CD4-positive, alpha-beta T cell (primary cell): ENCODE measurements at regions not wholly inside any gene's neighbourhood (a gene's known extent, or its start where the extent isn't known, plus 50 kb on each side); places are given as distances from the start of the nearest gene placed in this dataset.

ENCODE experiments used
- ATAC-seq: fragments of 200-7000 bp; cut with Tn5 transposase; one replicate; pipeline ENCODE4 v1.10.0; 2022; ENCODE audit warnings: mild to moderate bottlenecking; ENCODE audit not compliant: poor library complexity
- CTCF ChIA-PET: fragments of 350-600 bp; sonication (Branson Sonifier 250); formaldehyde crosslinking; loops from one replicate; lab custom pipeline; 2021; ENCODE audit warnings: antibody characterized with exemption, inconsistent platforms; lab: Charles Lee
- POLR2A ChIA-PET: fragments of 350-600 bp; sonication (Branson Sonifier 250); formaldehyde crosslinking; loops from one replicate; lab custom pipeline; 2021; ENCODE audit warnings: antibody characterized with exemption, inconsistent platforms; lab: Charles Lee
- DNase-seq, 14 experiments: peaks; one replicate each; pipeline ENCODE4 v3.0.0-alpha.2; 2013 to 2020; ENCODE audit warnings: mixed read lengths in 2 of 14
- H3K27ac ChIP-seq, 2 donors: one replicate each; pipeline versions ENCODE4 v1.5.1 to v1.7.0; 2013; ENCODE audit warnings: low read length in 2 of 2, low read depth in 1 of 2, mild to moderate bottlenecking in 1 of 2
- H3K27me3 ChIP-seq, 2 experiments: 1 replicate in 1 of 2; 2 replicates in 1 of 2; pipeline versions ENCODE4 v1.6.1 to v1.7.0; 2013; ENCODE audit warnings: low read length in 2 of 2, control low read depth in 1 of 2, mild to moderate bottlenecking in 1 of 2, moderate library complexity in 1 of 2; ENCODE audit not compliant: insufficient read depth in 2 of 2, control insufficient read depth in 1 of 2
- H3K36me3 ChIP-seq: one replicate; pipeline ENCODE4 v1.6.1; 2013; ENCODE audit warnings: low read length, control low read depth; ENCODE audit not compliant: insufficient read depth
- H3K4me1 ChIP-seq: one replicate; pipeline ENCODE4 v1.6.1; 2013; ENCODE audit warnings: low read length, control low read depth; ENCODE audit not compliant: insufficient read depth
- H3K4me3 ChIP-seq: one replicate; pipeline ENCODE4 v1.5.1; 2013; ENCODE audit warnings: mild to moderate bottlenecking, low read length, moderate library complexity
- H3K9me3 ChIP-seq, 2 experiments: 1 replicate in 1 of 2; 2 replicates in 1 of 2; pipeline versions ENCODE4 v1.6.1 to v1.7.0; 2013; ENCODE audit warnings: low read length in 2 of 2, mild to moderate bottlenecking in 2 of 2, control low read depth in 1 of 2, moderate library complexity in 1 of 2; ENCODE audit not compliant: control insufficient read depth in 1 of 2, insufficient read depth in 1 of 2
- H3K27ac Mint-ChIP-seq: one replicate; pipeline ENCODE4 v1.8.0; 2020; ENCODE audit warnings: mixed read lengths
- H3K27me3 Mint-ChIP-seq: one replicate; pipeline ENCODE4 v1.8.0; 2021; ENCODE audit warnings: mixed read lengths
- H3K36me3 Mint-ChIP-seq: one replicate; pipeline ENCODE4 v1.8.0; 2021; ENCODE audit warnings: low read depth, mixed read lengths
- H3K4me1 Mint-ChIP-seq: one replicate; pipeline ENCODE4 v1.8.0; 2021; ENCODE audit warnings: low read depth, mixed read lengths
- H3K4me3 Mint-ChIP-seq: one replicate; pipeline ENCODE4 v1.8.0; 2020; ENCODE audit warnings: mild to moderate bottlenecking, mixed read lengths
- H3K9me3 Mint-ChIP-seq: one replicate; pipeline ENCODE4 v1.8.0; 2020; ENCODE audit warnings: mixed read lengths
- intact Hi-C, 2 experiments: fragments of 100-400 bp; cut with DNase I in 1 of 2; cut with micrococcal nuclease in 1 of 2; formaldehyde crosslinking; loops; one replicate each; pipeline versions ENCODE4 v1.15.1 to v1.9.0; 2023 to 2025; cut with DNase I, micrococcal nuclease
- TF ChIP-seq, protein P1 (sequence below): fragments of 200-600 bp; IDR thresholded peaks from one replicate; pipeline ENCODE4 v1.8.0; 2022; ENCODE audit warnings: antibody characterized with exemption, mild to moderate bottlenecking

DNA sequence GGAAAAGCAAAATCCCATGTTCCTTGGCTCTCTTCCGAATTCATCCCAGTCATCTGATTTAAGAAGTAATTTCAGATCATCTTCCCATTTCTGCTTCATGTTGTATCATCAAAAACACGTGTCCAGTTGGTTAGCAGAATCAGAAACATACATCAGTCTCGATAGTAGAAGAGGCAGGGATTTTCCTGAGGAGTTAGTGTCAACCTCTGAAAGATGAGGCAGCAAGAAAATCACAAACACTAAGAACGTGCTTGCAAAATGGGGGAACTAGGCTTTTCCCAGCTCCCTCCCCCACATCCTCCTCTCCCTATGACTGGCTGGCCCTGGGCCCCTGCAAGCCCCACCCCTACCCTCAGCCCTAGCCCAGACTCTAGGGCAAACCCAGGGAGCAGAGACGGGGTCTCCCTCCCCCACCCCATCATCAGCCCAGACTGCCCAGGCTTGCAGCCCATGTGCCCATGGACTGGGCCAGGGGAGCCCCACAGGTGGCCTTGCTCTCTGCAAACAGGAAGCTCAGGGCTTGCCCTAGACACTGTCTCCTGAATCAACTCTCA is 161.0 kb upstream of the ID2 start:
- Histone ChIP-seq H3K36me3 (no peaks in the 10 kb centered on the region), H3K27me3 (no peaks in the 10 kb centered on the region), H3K4me3 (no peak overlapping the region), H3K9me3 (no peaks in the 10 kb centered on the region), H3K4me1 (peaks cover 60% of the 10 kb centered on the region), H3K27ac (no peak overlapping the region)
- Mint-ChIP-seq H3K27ac (no peak overlapping the region), H3K4me3 (no peak overlapping the region), H3K27me3 (no peaks in the 10 kb centered on the region), H3K9me3 (no peaks in the 10 kb centered on the region), H3K4me1 (peaks cover 31% of the 10 kb centered on the region), H3K36me3 (no peaks in the 10 kb centered on the region)
- DNase-seq (peak in 2 of 14 experiments; percentile 41 to 56), ATAC-seq (no peak)
- TF ChIP-seq, protein P1, sequence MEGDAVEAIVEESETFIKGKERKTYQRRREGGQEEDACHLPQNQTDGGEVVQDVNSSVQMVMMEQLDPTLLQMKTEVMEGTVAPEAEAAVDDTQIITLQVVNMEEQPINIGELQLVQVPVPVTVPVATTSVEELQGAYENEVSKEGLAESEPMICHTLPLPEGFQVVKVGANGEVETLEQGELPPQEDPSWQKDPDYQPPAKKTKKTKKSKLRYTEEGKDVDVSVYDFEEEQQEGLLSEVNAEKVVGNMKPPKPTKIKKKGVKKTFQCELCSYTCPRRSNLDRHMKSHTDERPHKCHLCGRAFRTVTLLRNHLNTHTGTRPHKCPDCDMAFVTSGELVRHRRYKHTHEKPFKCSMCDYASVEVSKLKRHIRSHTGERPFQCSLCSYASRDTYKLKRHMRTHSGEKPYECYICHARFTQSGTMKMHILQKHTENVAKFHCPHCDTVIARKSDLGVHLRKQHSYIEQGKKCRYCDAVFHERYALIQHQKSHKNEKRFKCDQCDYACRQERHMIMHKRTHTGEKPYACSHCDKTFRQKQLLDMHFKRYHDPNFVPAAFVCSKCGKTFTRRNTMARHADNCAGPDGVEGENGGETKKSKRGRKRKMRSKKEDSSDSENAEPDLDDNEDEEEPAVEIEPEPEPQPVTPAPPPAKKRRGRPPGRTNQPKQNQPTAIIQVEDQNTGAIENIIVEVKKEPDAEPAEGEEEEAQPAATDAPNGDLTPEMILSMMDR = no peak
- CTCF ChIA-PET = interaction anchor here (1.2 kb wide), 1 partner anchor 43 kb away, joined by 4 read pairs; no protein-coding TSS in a partner anchor
- POLR2A ChIA-PET = interaction anchor here (1.8 kb wide), 1 partner anchor 162 kb away, joined by 4 read pairs; no protein-coding TSS in a partner anchor
- intact Hi-C loops = no loop called here

DNA sequence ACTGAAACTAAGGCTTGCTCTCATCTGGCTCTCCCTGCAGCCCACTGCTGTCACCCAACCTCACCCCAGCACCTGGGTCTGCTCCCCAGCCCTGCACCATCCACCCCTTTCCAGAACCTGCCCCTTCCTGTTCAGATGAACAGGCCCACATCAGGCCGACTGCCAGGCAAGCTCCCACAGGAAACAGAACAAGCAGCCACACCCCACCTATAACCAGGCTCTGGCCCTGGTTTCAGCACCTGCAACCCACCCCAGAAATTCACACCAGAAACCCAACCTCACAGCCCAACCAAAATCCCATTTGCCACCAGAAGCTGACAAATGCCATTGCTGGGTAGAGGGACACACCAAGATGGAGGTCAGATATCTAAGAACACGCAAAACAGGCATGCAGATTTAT is 159.2 kb upstream of the ID2 start:
- Histone ChIP-seq H3K4me3 (no peak overlapping the region), H3K27me3 (no peaks in the 10 kb centered on the region), H3K36me3 (no peaks in the 10 kb centered on the region), H3K9me3 (no peaks in the 10 kb centered on the region), H3K27ac (peak overlapping the region in 1 of 2 donors; percentile 13), H3K4me1 (peaks cover 52% of the 10 kb centered on the region)
- CTCF ChIA-PET = no interaction called here
- Mint-ChIP-seq H3K36me3 (no peaks in the 10 kb centered on the region), H3K27me3 (no peaks in the 10 kb centered on the region), H3K9me3 (no peaks in the 10 kb centered on the region), H3K27ac (peak overlapping the region; percentile 65), H3K4me3 (no peak overlapping the region), H3K4me1 (peaks cover 22% of the 10 kb centered on the region)
- TF ChIP-seq, protein P1 = no peak
- ATAC-seq (no peak), DNase-seq (peak in 2 of 14 experiments; percentile 26 to 61)
- POLR2A ChIA-PET = interaction anchor here (1.8 kb wide), 1 partner anchor 160 kb away, joined by 4 read pairs; no protein-coding TSS in a partner anchor
- intact Hi-C loops = no loop called here

DNA sequence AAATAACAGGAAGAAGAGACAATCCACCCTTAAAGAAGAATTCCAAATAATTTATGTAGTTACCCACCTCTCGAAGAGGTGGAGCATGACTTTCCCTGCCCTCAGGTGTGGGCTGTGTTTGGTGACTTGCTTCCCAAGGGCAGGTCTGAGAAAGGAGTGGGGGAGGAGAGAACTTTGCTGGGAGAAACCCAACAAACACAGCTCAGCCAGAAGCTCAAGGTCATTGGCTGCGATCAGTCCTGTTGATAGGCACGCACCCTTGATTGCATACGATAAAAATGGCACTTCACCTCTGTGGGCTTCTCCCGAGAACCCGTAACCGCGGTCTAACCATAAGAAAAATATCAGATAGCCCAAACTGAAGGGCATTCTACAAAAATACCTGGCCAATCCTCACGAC is 157.5 kb upstream of the ID2 start:
- Mint-ChIP-seq H3K36me3 (no peaks in the 10 kb centered on the region), H3K27me3 (no peaks in the 10 kb centered on the region), H3K27ac (no peak overlapping the region), H3K9me3 (no peaks in the 10 kb centered on the region), H3K4me3 (no peak overlapping the region), H3K4me1 (peaks cover 22% of the 10 kb centered on the region)
- ATAC-seq = no peak
- ChIA-PET CTCF (no interaction called here), POLR2A (no interaction called here)
- no peaks in the 10 kb centered on the region for H3K36me3 ChIP-seq
- H3K27ac ChIP-seq = no peak overlapping the region
- H3K27me3 ChIP-seq = no peaks in the 10 kb centered on the region
- H3K9me3 ChIP-seq = no peaks in the 10 kb centered on the region
- no peak overlapping the region for H3K4me3 ChIP-seq
- TF ChIP-seq, protein P1 = no peak
- peaks cover 49% of the 10 kb centered on the region for H3K4me1 ChIP-seq
- intact Hi-C loops = no loop called here
- DNase-seq = no peak
